ENCODE measurements at regions not wholly inside any gene's neighbourhood (a gene's known extent, or its start where the extent isn't known, plus 50 kb on each side); places are given as distances from the start of the nearest gene placed in this dataset.

GRCh38 chr4:13133700-13134099 is 350.4 kb downstream of the RAB28 start:
- H3K27me3 Mint-ChIP-seq: no peaks in the 10 kb centered on the region
- no peak for TF ChIP-seq EZH2 (IDR thresholded peaks at IDR 0.05; ENCODE audit: borderline replicate concordance, insufficient read depth, low read depth, low read length, poor library complexity, severe bottlenecking)
- no peak for TF ChIP-seq CTCF (IDR thresholded peaks at IDR 0.05)

GRCh38 chr4:13130848-13131247 is 353.3 kb downstream of the RAB28 start:
- no peaks in the 10 kb centered on the region for H3K4me1 Mint-ChIP-seq
- POLR2A ChIA-PET: no interaction called here
- no peak for DNase-seq

More at GRCh38 chr4:13133700-13134099, 350.4 kb downstream of the RAB28 start:
- Histone ChIP-seq H3K36me3 (replicated peaks in 1 of 2; ENCODE audit: control extremely low read depth in 1 of 2, control insufficient read depth in 1 of 2, extremely low read depth in 1 of 2, insufficient read depth in 2 of 2, low read length in 1 of 2) (no peaks in the 10 kb centered on the region), H3K9ac (ENCODE audit: low read length) (no peak overlapping the region), H3K4me3 (ENCODE audit: control extremely low read depth in 1 of 5, extremely low read depth in 1 of 5, insufficient read depth in 1 of 5, low read depth in 2 of 5, low read length in 4 of 5) (no peak overlapping the region), H3K9me3 (ENCODE audit: control extremely low read depth in 1 of 3, control insufficient read depth in 2 of 3, insufficient read depth in 1 of 3, low read length in 2 of 3) (peaks cover 0 to 10% (median 0%) of the 10 kb centered on the region in 3 donors), H3K79me2 (ENCODE audit: control insufficient read depth, insufficient read depth, low read length) (no peaks in the 10 kb centered on the region), H4K20me1 (ENCODE audit: control insufficient read depth, insufficient read depth, low read length, poor library complexity, severe bottlenecking) (no peaks in the 10 kb centered on the region), H3K27ac (ENCODE audit: low read length in 2 of 2) (no peak overlapping the region), H2AFZ (ENCODE audit: insufficient read depth, low read depth, low read length, poor library complexity, severe bottlenecking) (no peak overlapping the region), H3K27me3 (replicated peaks in 1 of 4; ENCODE audit: control extremely low read depth in 1 of 4, control insufficient read depth in 3 of 4, insufficient read depth in 4 of 4, low read length in 3 of 4) (no peaks in the 10 kb centered on the region), H3K4me2 (replicated peaks; ENCODE audit: low read depth, low read length, poor library complexity, severe bottlenecking) (no peak overlapping the region), H3K4me1 (ENCODE audit: control insufficient read depth in 2 of 2, insufficient read depth in 2 of 2, low read length in 2 of 2) (no peaks in the 10 kb centered on the region)
- ChIA-PET POLR2A (no interaction called here), CTCF (no interaction called here)
- ATAC-seq (ENCODE audit: low read depth): no peak
- H3K4me1 Mint-ChIP-seq: no peaks in the 10 kb centered on the region
- intact Hi-C loops (cut with micrococcal nuclease): no loop called here
- no peak overlapping the region for H3K27ac Mint-ChIP-seq
- no peak overlapping the region for H3K4me3 Mint-ChIP-seq
- 87% methylated on average over 3 of the region's 4 CpGs for WGBS (ENCODE audit: insufficient coverage)
- no peak for DNase-seq
- H3K9me3 Mint-ChIP-seq (ENCODE audit: insufficient read depth): no peaks in the 10 kb centered on the region

More at GRCh38 chr4:13130848-13131247, 353.3 kb downstream of the RAB28 start:
- H3K9me3 Mint-ChIP-seq (ENCODE audit: insufficient read depth): no peaks in the 10 kb centered on the region
- TF ChIP-seq CTCF (IDR thresholded peaks at IDR 0.05) (no peak), EZH2 (IDR thresholded peaks at IDR 0.05; ENCODE audit: borderline replicate concordance, insufficient read depth, low read depth, low read length, poor library complexity, severe bottlenecking) (no peak)
- intact Hi-C loops (cut with micrococcal nuclease): no loop called here
- Histone ChIP-seq H3K4me3 (ENCODE audit: control extremely low read depth in 1 of 5, extremely low read depth in 1 of 5, insufficient read depth in 1 of 5, low read depth in 2 of 5, low read length in 4 of 5) (no peak overlapping the region), H2AFZ (ENCODE audit: insufficient read depth, low read depth, low read length, poor library complexity, severe bottlenecking) (no peak overlapping the region), H3K27ac (ENCODE audit: low read length in 2 of 2) (no peak overlapping the region), H3K36me3 (replicated peaks in 1 of 2; ENCODE audit: control extremely low read depth in 1 of 2, control insufficient read depth in 1 of 2, extremely low read depth in 1 of 2, insufficient read depth in 2 of 2, low read length in 1 of 2) (no peaks in the 10 kb centered on the region), H3K27me3 (replicated peaks in 1 of 4; ENCODE audit: control extremely low read depth in 1 of 4, control insufficient read depth in 3 of 4, insufficient read depth in 4 of 4, low read length in 3 of 4) (no peaks in the 10 kb centered on the region), H3K4me1 (ENCODE audit: control insufficient read depth in 2 of 2, insufficient read depth in 2 of 2, low read length in 2 of 2) (no peaks in the 10 kb centered on the region), H3K9me3 (ENCODE audit: control extremely low read depth in 1 of 3, control insufficient read depth in 2 of 3, insufficient read depth in 1 of 3, low read length in 2 of 3) (peaks cover 0 to 10% (median 0%) of the 10 kb centered on the region in 3 donors), H3K4me2 (replicated peaks; ENCODE audit: low read depth, low read length, poor library complexity, severe bottlenecking) (no peak overlapping the region), H3K9ac (ENCODE audit: low read length) (no peak overlapping the region), H3K79me2 (ENCODE audit: control insufficient read depth, insufficient read depth, low read length) (no peaks in the 10 kb centered on the region), H4K20me1 (ENCODE audit: control insufficient read depth, insufficient read depth, low read length, poor library complexity, severe bottlenecking) (no peaks in the 10 kb centered on the region)
- H3K4me3 Mint-ChIP-seq: no peak overlapping the region
- CTCF ChIA-PET: no interaction called here
- no CpG with 5 or more reads among the region's 3 CpGs for WGBS (ENCODE audit: insufficient coverage)
- no peaks in the 10 kb centered on the region for H3K27me3 Mint-ChIP-seq
- H3K27ac Mint-ChIP-seq: no peak overlapping the region
- ATAC-seq (ENCODE audit: low read depth): no peak

Measured in B cell (primary cell).